KBM-7 (cell line): ENCODE measurements at regions not wholly inside any gene's neighbourhood (a gene's known extent, or its start where the extent isn't known, plus 50 kb on each side); places are given as distances from the start of the nearest gene placed in this dataset.
"Not testable (repeated sequence)": the region's sequence is repeated elsewhere in the genome, so short reads cannot be mapped to it uniquely, and the experiment has no call there.

ENCODE experiments used
- DNase-seq: peaks from one replicate; pipeline ENCODE4 v3.0.0-alpha.2; 2015
- in situ Hi-C: fragments of 300-500 bp; cut with MboI; formaldehyde crosslinking; loops from 2 replicates; pipeline ENCODE4 v1.14.3; 2020; ENCODE audit warnings: low sequenced_read_pairs, low pct_unique_long_range_greater_than_20kb, mixed read lengths

- DNase-seq, in situ Hi-C loops: not testable (repeated sequence)
These were observed 379.0 kb downstream of the BCKDHB start for GRCh38 chr6:80485494-80485893.

GRCh38 chr6:80482056-80482455 is 375.6 kb downstream of the BCKDHB start:
- no peak for DNase-seq
- in situ Hi-C loops: no loop called here

GRCh38 chr6:80480421-80481157 is 374.1 kb downstream of the BCKDHB start:
- DNase-seq: no peak
- in situ Hi-C loops: no loop called here

- in situ Hi-C loops: no loop called here
- DNase-seq: no peak
These were observed 371.6 kb downstream of the BCKDHB start for GRCh38 chr6:80478030-80478429.

- in situ Hi-C loops: no loop called here
- DNase-seq: no peak
These were observed 371.1 kb downstream of the BCKDHB start for GRCh38 chr6:80477591-80477990.

- in situ Hi-C loops: no loop called here
These were observed 365.8 kb downstream of the BCKDHB start for GRCh38 chr6:80472271-80472670.

GRCh38 chr6:80469977-80470376 is 363.5 kb downstream of the BCKDHB start:
- in situ Hi-C loops: no loop called here
- no peak for DNase-seq

More at GRCh38 chr6:80472271-80472670, 365.8 kb downstream of the BCKDHB start:
- no peak for DNase-seq

GRCh38 chr6:80468398-80468797 is 361.9 kb downstream of the BCKDHB start:
- in situ Hi-C loops: no loop called here
- DNase-seq: no peak

- no peak for DNase-seq
- in situ Hi-C loops: no loop called here
These were observed 360.9 kb downstream of the BCKDHB start for GRCh38 chr6:80467408-80467807.

- no peak for DNase-seq
- in situ Hi-C loops: no loop called here
These were observed 360.5 kb downstream of the BCKDHB start for GRCh38 chr6:80466981-80467380.

GRCh38 chr6:80465513-80465912 is 359.0 kb downstream of the BCKDHB start:
- no peak for DNase-seq
- in situ Hi-C loops: no loop called here

GRCh38 chr6:80464901-80465300 is 358.4 kb downstream of the BCKDHB start:
- DNase-seq: no peak
- in situ Hi-C loops: no loop called here

- no peak for DNase-seq
- in situ Hi-C loops: no loop called here
These were observed 356.7 kb downstream of the BCKDHB start for GRCh38 chr6:80463197-80463596.

GRCh38 chr6:80460257-80460865 is 353.9 kb downstream of the BCKDHB start:
- in situ Hi-C loops: no loop called here
- DNase-seq: no peak

- in situ Hi-C loops: no loop called here
- DNase-seq: no peak
These were observed 351.0 kb downstream of the BCKDHB start for GRCh38 chr6:80457439-80457933.

- in situ Hi-C loops: no loop called here
These were observed 350.4 kb downstream of the BCKDHB start for GRCh38 chr6:80456724-80457438.

GRCh38 chr6:80454661-80455365 is 348.3 kb downstream of the BCKDHB start:
- in situ Hi-C loops: no loop called here
- DNase-seq: no peak

More at GRCh38 chr6:80456724-80457438, 350.4 kb downstream of the BCKDHB start:
- no peak for DNase-seq

GRCh38 chr6:80454197-80454596 is 347.7 kb downstream of the BCKDHB start:
- no peak for DNase-seq
- in situ Hi-C loops: no loop called here

- in situ Hi-C loops: no loop called here
- DNase-seq: no peak
These were observed 343.3 kb downstream of the BCKDHB start for GRCh38 chr6:80449726-80450125.
